Stomach (tissue), 4 donors: ENCODE measurements at regions not wholly inside any gene's neighbourhood (a gene's known extent, or its start where the extent isn't known, plus 50 kb on each side); places are given as distances from the start of the nearest gene placed in this dataset.
A peak's percentile ranks its signal among the peaks of the same experiment; 100 is the strongest.

Experiments used
- CTCF ChIP-seq, 7 experiments: fragments of 450-650 bp in 4 of 7; fragments of 200-600 bp in 3 of 7; sonication (generic) in 3 of 7; IDR thresholded peaks; one replicate each; pipeline ENCODE4 v1.5.1; 2016 to 2019; ENCODE audit warnings: antibody characterized with exemption in 7 of 7, control low read depth in 2 of 7, mild to moderate bottlenecking in 1 of 7
- EP300 ChIP-seq: sonication (generic); formaldehyde crosslinking; IDR thresholded peaks from one replicate; pipeline ENCODE4 v1.6.1; 2017; ENCODE audit warnings: antibody characterized with exemption
- POLR2A ChIP-seq, 4 donors: fragments of 450-650 bp; IDR thresholded peaks; one replicate each; pipeline ENCODE4 v1.6.1; 2016; ENCODE audit warnings: antibody characterized with exemption in 4 of 4, control low read depth in 2 of 4, mild to moderate bottlenecking in 1 of 4, moderate library complexity in 1 of 4
- POLR2AphosphoS5 ChIP-seq, 3 donors: sonication (generic); formaldehyde crosslinking; IDR thresholded peaks; one replicate each; pipeline ENCODE4 v1.6.1; 2016; ENCODE audit warnings: antibody characterized with exemption in 3 of 3

DNA sequence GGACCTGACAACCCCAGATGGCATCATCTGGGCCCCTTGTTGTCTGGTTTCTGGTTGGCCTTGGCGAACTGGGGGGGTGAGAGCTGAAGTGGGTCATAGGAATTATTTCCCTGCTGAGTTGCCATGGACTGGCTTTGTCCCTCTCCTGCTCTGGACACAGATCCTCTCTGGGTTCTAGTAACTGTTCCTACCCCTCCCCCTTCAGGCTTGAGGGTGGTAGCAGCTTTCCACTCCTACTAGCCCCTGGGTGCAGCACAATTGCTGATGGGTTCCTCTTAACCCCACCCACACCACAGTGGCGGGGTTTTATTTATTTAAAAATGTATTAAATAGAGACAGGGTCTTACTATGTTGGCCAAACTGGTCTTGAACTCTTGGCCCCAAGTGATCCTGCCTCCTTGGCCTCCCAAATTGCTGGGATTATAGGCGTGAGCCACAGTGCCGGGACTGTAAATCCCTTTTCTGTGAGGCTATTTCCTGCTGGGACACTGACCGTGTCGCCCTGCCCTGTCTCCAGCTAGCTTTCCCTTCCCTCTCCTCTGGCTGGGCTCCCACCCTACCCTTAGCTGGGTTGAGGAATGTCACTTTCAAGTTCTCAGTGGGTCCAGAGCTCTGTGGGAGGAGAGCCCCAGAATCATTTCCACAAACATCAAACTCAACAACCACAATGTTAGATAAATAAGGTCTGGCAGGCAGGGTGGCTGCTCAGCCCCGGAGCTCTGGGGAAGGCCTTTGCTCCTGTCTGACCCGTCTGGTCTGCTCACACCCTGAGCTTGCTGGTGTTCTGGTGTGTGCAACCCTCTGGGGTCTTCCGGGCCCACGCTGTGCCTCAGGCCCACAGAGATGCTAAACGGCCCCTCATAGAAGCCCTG, 112.7 kb upstream of the WNT4 start:
- no peak for TF ChIP-seq CTCF (IDR thresholded peaks at IDR 0.05)
- no peak for TF ChIP-seq POLR2A (IDR thresholded peaks at IDR 0.05)
- TF ChIP-seq EP300, result no peak
- TF ChIP-seq POLR2AphosphoS5 (IDR thresholded peaks at IDR 0.05), result peak in 1 of 3 donors; percentile 32
